Activated CD8-positive, alpha-beta T cell treated with anti-CD3 and anti-CD28 coated beads, Interleukin-2, amount 10 ng/mL, durations not matched to agents 7 days and 5 days (primary cell): ENCODE measurements at regions not wholly inside any gene's neighbourhood (a gene's known extent, or its start where the extent isn't known, plus 50 kb on each side); places are given as distances from the start of the nearest gene placed in this dataset.

Source experiments
- ATAC-seq: fragments of 150-1000 bp; cut with Tn5 transposase; one replicate; pipeline ENCODE4 v1.10.0; 2021; ENCODE audit warnings: moderate library complexity
- CTCF ChIA-PET: fragments of 350-600 bp; sonication (Branson Sonifier 250); formaldehyde crosslinking; loops from one replicate; lab custom pipeline; 2021; ENCODE audit warnings: antibody characterized with exemption; lab: Charles Lee
- POLR2A ChIA-PET: fragments of 350-600 bp; sonication (Branson Sonifier 250); formaldehyde crosslinking; loops from one replicate; lab custom pipeline; 2021; ENCODE audit warnings: antibody characterized with exemption; lab: Charles Lee
- DNase-seq: peaks from one replicate; pipeline ENCODE4 v3.0.0-alpha.2; 2020
- H3K27ac Mint-ChIP-seq: one replicate; pipeline ENCODE4 v1.8.0; 2021; ENCODE audit warnings: mild to moderate bottlenecking, mixed read lengths
- H3K27me3 Mint-ChIP-seq: one replicate; pipeline ENCODE4 v1.8.0; 2021; ENCODE audit warnings: low read depth, mixed read lengths
- H3K36me3 Mint-ChIP-seq: one replicate; pipeline ENCODE4 v1.8.0; 2021; ENCODE audit warnings: low read depth, mixed read lengths
- H3K4me1 Mint-ChIP-seq: one replicate; pipeline ENCODE4 v1.8.0; 2021; ENCODE audit warnings: low read depth, mixed read lengths
- H3K4me3 Mint-ChIP-seq: one replicate; pipeline ENCODE4 v1.8.0; 2021; ENCODE audit warnings: mild to moderate bottlenecking, mixed read lengths
- H3K9me3 Mint-ChIP-seq: one replicate; pipeline ENCODE4 v1.8.0; 2022; ENCODE audit warnings: mixed read lengths; ENCODE audit not compliant: insufficient read depth

- no peak for ATAC-seq
- no peak for DNase-seq
- Mint-ChIP-seq H3K4me3 (no peak overlapping the region), H3K27ac (peak overlapping the region; percentile 92), H3K36me3 (peaks cover 35% of the 10 kb centered on the region), H3K4me1 (peaks cover 75% of the 10 kb centered on the region), H3K9me3 (peaks cover 10% of the 10 kb centered on the region), H3K27me3 (no peaks in the 10 kb centered on the region)
- POLR2A ChIA-PET = no interaction called here
- CTCF ChIA-PET = interaction anchor here (1.0 to 1.8 kb wide), 3 partner anchors 19 to 31 kb away, joined by 3 to 5 read pairs (median 4); no protein-coding TSS in a partner anchor
Measured at GRCh38 chr14:65928995-65929394, 516.5 kb downstream of the FUT8 start.

GRCh38 chr14:65933400-65934069 is 521.0 kb downstream of the FUT8 start:
- DNase-seq (no peak), ATAC-seq (no peak)
- Mint-ChIP-seq H3K27me3 (no peaks in the 10 kb centered on the region), H3K27ac (no peak overlapping the region), H3K4me1 (peaks cover 65% of the 10 kb centered on the region), H3K9me3 (peaks cover 28% of the 10 kb centered on the region), H3K36me3 (peaks cover 52% of the 10 kb centered on the region), H3K4me3 (no peak overlapping the region)
- ChIA-PET CTCF (no interaction called here), POLR2A (no interaction called here)

GRCh38 chr14:65934070-65934435 is 521.5 kb downstream of the FUT8 start:
- POLR2A ChIA-PET = no interaction called here
- no peaks in the 10 kb centered on the region for H3K27me3 Mint-ChIP-seq
- peaks cover 28% of the 10 kb centered on the region for H3K9me3 Mint-ChIP-seq
- CTCF ChIA-PET = interaction anchor here (1.4 kb wide), 1 partner anchor 27 kb away, joined by 4 read pairs; no protein-coding TSS in a partner anchor
- ATAC-seq (no peak), DNase-seq (no peak)
- peaks cover 50% of the 10 kb centered on the region for H3K36me3 Mint-ChIP-seq
- H3K4me3 Mint-ChIP-seq = no peak overlapping the region
- no peak overlapping the region for H3K27ac Mint-ChIP-seq
- H3K4me1 Mint-ChIP-seq = peaks cover 65% of the 10 kb centered on the region

GRCh38 chr14:65936342-65936975 is 523.9 kb downstream of the FUT8 start:
- ChIA-PET CTCF (interaction anchor here (1.1 kb wide), 1 partner anchor 24 kb away, joined by 4 read pairs; no protein-coding TSS in a partner anchor), POLR2A (no interaction called here)
- Mint-ChIP-seq H3K4me1 (peaks cover 63% of the 10 kb centered on the region), H3K36me3 (peaks cover 47% of the 10 kb centered on the region), H3K9me3 (peaks cover 28% of the 10 kb centered on the region), H3K27ac (peak overlapping the region; percentile 88), H3K4me3 (no peak overlapping the region), H3K27me3 (no peaks in the 10 kb centered on the region)
- ATAC-seq = no peak
- DNase-seq = no peak

- POLR2A ChIA-PET = no interaction called here
- H3K27ac Mint-ChIP-seq = peak overlapping the region; percentile 88
- H3K4me1 Mint-ChIP-seq = peaks cover 55% of the 10 kb centered on the region
- peak overlapping the region; percentile 34 for H3K4me3 Mint-ChIP-seq
- CTCF ChIA-PET = interaction anchor here (1.3 kb wide), 2 partner anchors 10 to 113 kb away, joined by 3 to 4 read pairs; no protein-coding TSS in a partner anchor
- H3K9me3 Mint-ChIP-seq = peaks cover 28% of the 10 kb centered on the region
- peaks cover 47% of the 10 kb centered on the region for H3K36me3 Mint-ChIP-seq
- no peaks in the 10 kb centered on the region for H3K27me3 Mint-ChIP-seq
- ATAC-seq (peak; percentile 73), DNase-seq (no peak)
Measured at GRCh38 chr14:65937079-65937959, 524.8 kb downstream of the FUT8 start.

GRCh38 chr14:65937960-65938316 is 525.4 kb downstream of the FUT8 start:
- POLR2A ChIA-PET = no interaction called here
- no peak overlapping the region for H3K4me3 Mint-ChIP-seq
- no peak for DNase-seq
- H3K27me3 Mint-ChIP-seq = no peaks in the 10 kb centered on the region
- peak overlapping the region; percentile 88 for H3K27ac Mint-ChIP-seq
- H3K9me3 Mint-ChIP-seq = peaks cover 24% of the 10 kb centered on the region
- ATAC-seq = no peak
- CTCF ChIA-PET = interaction anchor here (1.3 kb wide), 2 partner anchors 10 to 113 kb away, joined by 3 to 4 read pairs; no protein-coding TSS in a partner anchor
- H3K4me1 Mint-ChIP-seq = peaks cover 52% of the 10 kb centered on the region
- H3K36me3 Mint-ChIP-seq = peaks cover 43% of the 10 kb centered on the region

- DNase-seq (no peak), ATAC-seq (no peak)
- Mint-ChIP-seq H3K27me3 (no peaks in the 10 kb centered on the region), H3K4me3 (no peak overlapping the region), H3K9me3 (peaks cover 18% of the 10 kb centered on the region), H3K4me1 (peaks cover 57% of the 10 kb centered on the region), H3K36me3 (peaks cover 37% of the 10 kb centered on the region), H3K27ac (peak overlapping the region; percentile 50)
- ChIA-PET CTCF (interaction anchor here (3.6 kb wide), 1 partner anchor 114 kb away, joined by 19 read pairs; no protein-coding TSS in a partner anchor), POLR2A (no interaction called here)
Measured at GRCh38 chr14:65938738-65939137, 526.2 kb downstream of the FUT8 start.

GRCh38 chr14:65939184-65939583 is 526.7 kb downstream of the FUT8 start:
- Mint-ChIP-seq H3K4me1 (peaks cover 60% of the 10 kb centered on the region), H3K4me3 (no peak overlapping the region), H3K27ac (no peak overlapping the region), H3K9me3 (peaks cover 18% of the 10 kb centered on the region), H3K27me3 (no peaks in the 10 kb centered on the region), H3K36me3 (peaks cover 33% of the 10 kb centered on the region)
- CTCF ChIA-PET = interaction anchor here (1.2 to 4.5 kb wide), 5 partner anchors 13 to 114 kb away, joined by 8 to 51 read pairs (median 12); no protein-coding TSS in a partner anchor
- DNase-seq (no peak), ATAC-seq (no peak)
- POLR2A ChIA-PET = no interaction called here

- POLR2A ChIA-PET = no interaction called here
- H3K27me3 Mint-ChIP-seq = no peaks in the 10 kb centered on the region
Measured at GRCh38 chr14:65940056-65940735, 527.7 kb downstream of the FUT8 start.

GRCh38 chr14:65941091-65941490 is 528.6 kb downstream of the FUT8 start:
- POLR2A ChIA-PET = no interaction called here
- no peak for DNase-seq
- no peak overlapping the region for H3K4me3 Mint-ChIP-seq

More at GRCh38 chr14:65940056-65940735, 527.7 kb downstream of the FUT8 start:
- peak; percentile 49 for ATAC-seq
- CTCF ChIA-PET = interaction anchor here (0.7 to 4.5 kb wide), 11 partner anchors 8 to 115 kb away, joined by 3 to 51 read pairs (median 8); no protein-coding TSS in a partner anchor
- Mint-ChIP-seq H3K9me3 (peaks cover 10% of the 10 kb centered on the region), H3K4me1 (peaks cover 53% of the 10 kb centered on the region), H3K27ac (no peak overlapping the region), H3K36me3 (peaks cover 27% of the 10 kb centered on the region), H3K4me3 (no peak overlapping the region)
- peak; percentile 50 for DNase-seq

GRCh38 chr14:65943150-65943549 is 530.6 kb downstream of the FUT8 start:
- H3K4me3 Mint-ChIP-seq = no peak overlapping the region
- no peak overlapping the region for H3K27ac Mint-ChIP-seq
- CTCF ChIA-PET = interaction anchor here (1.8 to 4.5 kb wide), 3 partner anchors 15 to 21 kb away, joined by 5 to 51 read pairs (median 5); no protein-coding TSS in a partner anchor
- H3K36me3 Mint-ChIP-seq = peaks cover 12% of the 10 kb centered on the region
- no peaks in the 10 kb centered on the region for H3K9me3 Mint-ChIP-seq
- POLR2A ChIA-PET = no interaction called here
- H3K27me3 Mint-ChIP-seq = no peaks in the 10 kb centered on the region
- ATAC-seq (no peak), DNase-seq (no peak)
- peaks cover 39% of the 10 kb centered on the region for H3K4me1 Mint-ChIP-seq

More at GRCh38 chr14:65941091-65941490, 528.6 kb downstream of the FUT8 start:
- no peak for ATAC-seq
- H3K27ac Mint-ChIP-seq = no peak overlapping the region
- no peaks in the 10 kb centered on the region for H3K27me3 Mint-ChIP-seq
- peaks cover 27% of the 10 kb centered on the region for H3K36me3 Mint-ChIP-seq
- H3K4me1 Mint-ChIP-seq = peaks cover 53% of the 10 kb centered on the region
- peaks cover 10% of the 10 kb centered on the region for H3K9me3 Mint-ChIP-seq
- CTCF ChIA-PET = interaction anchor here (0.7 to 4.5 kb wide), 13 partner anchors 8 to 279 kb away, joined by 3 to 51 read pairs (median 5); no protein-coding TSS in a partner anchor
